HG03558 (cell line): ENCODE measurements at regions not wholly inside any gene's neighbourhood (a gene's known extent, or its start where the extent isn't known, plus 50 kb on each side); places are given as distances from the start of the nearest gene placed in this dataset.
"Not testable (repeated sequence)": the region's sequence is repeated elsewhere in the genome, so short reads cannot be mapped to it uniquely, and the experiment has no call there.

Experiments used
- ATAC-seq: cut with Tn5 transposase; IDR thresholded peaks from one replicate; pipeline ENCODE4 v1.9.1; 2021; ENCODE audit warnings: moderate number of reproducible peaks; ENCODE audit not compliant: unreplicated experiment; ENCODE audit errors: extremely low read depth

DNA sequence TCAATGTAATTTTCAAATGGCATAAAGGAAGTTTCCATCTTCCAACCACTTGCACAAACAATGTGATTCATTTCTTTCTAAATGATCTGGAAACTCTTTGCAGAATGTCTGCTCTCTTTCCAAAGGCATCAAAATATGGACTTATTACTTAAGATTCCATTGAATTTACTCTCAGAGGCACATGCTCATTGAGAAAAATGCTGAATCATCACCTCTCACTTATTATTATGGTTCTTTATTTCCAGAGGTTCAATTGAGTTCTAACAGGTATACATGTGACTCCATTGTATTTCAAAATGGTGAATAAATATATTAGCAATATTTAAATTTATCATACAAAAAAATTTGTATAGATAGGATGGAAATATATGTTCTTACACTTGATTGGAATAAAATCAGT, 1140.6 kb downstream of the EFNA5 start:
- ATAC-seq, result no peak

DNA sequence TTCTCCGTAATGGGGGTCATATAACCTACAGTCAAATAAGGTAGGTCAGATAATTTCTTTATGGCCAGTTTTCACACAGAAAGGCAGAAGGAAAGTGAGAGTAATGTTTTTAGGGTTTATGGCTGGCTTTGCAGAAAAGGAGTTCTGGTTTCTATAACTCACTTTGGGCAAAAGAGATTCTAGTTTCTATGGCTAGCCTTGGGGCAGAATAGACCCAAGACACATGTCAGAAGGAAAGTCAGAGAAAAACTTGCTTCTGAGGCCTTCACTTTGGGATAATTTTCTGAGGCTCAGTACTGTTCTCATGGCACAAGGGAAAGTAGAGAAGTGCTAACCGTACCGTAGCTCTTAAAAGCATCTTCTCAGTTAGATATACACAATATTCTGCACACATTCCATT, 1145.3 kb downstream of the EFNA5 start:
- no peak for ATAC-seq

DNA sequence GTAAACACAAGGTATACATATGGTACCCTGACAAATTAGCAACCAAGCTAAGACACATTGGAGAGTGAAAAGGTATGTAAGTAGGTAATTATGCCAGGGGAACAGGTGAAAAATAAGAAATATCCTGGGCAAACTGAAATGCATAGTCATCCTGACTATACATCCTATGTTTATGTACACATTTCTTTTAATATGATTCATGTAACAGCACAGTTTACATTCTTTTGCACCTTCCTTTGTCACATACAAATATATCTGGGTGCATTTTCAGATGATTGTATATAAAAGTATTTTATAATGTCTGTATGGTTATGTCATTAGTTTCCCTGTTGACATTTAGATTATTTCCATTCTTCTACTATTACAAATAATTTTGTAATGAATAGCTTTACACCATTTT, 1146.9 kb downstream of the EFNA5 start:
- ATAC-seq, result no peak

DNA sequence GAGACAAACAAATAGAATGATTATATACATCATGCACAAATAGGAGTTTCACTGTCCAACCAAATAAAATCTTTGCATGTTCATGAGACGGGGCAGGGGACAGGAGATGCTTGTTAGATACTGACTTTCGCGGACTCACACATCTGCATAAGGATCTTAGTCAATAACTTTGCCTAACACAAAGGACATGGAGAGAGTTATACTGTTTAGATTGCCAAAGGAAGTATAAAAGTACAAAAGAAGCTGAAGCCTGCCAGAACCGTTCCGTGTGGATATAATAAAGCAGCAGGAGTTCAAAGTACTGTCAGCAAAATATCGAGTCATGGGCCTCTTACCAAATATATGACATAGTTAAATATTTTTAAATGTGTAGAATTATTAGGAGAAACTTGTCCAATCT, 1148.4 kb downstream of the EFNA5 start:
- ATAC-seq, result no peak

DNA sequence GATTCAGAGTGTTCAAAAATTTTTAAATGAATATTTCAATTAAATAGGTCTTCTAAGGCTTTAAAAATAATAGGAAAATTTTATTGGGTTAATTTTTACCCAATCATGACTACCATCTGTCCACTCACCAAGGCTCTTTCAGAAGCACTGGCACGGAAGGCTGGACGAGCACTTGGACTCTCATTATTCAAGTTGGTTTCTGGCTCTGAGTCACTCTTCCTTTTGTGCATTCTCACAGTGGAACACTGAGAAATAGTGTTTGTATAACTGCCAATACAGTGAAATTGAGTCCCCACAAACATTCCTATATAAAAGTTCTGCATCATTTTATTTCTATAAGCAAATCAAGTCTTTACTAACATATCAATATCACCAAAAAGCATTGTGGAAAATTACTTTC, 1149.0 kb downstream of the EFNA5 start:
- no peak for ATAC-seq

DNA sequence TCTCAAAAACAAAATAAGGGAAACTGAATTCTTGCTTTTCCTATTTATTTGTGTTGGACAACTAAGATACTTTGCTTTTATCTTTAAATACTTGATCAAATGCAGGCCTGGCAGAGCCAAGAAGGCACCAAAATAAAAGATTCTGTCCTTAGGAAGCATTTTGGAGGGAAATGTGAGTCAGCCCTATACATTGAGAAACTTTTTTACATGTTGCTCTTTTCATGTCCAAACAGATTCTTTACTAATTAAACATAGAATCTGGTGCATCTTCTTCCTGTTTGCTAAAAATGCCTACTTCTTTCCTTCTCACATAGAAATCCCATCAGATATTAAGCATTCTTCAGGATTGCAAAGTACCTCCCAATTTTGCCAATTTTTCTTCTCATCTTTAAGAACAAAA, 1160.4 kb downstream of the EFNA5 start:
- no peak for ATAC-seq

DNA sequence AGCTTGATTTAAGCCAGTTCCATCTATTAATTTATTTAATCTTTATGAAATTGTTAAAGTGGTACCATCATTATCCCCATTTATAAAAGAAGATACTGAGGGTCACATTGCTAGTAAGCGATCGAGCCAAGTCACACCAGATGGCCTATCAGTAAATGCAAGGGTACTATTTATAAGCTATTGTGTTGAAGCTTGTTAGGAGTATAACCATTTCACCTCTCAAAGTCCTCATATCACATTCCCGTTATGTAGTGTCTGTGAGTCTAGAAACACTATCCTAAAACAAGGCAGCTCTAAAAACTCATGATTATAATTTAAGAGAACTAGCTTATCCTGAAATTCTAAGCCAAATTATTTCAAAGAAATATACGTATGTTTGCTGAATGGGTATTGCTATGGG, 1161.8 kb downstream of the EFNA5 start:
- no peak for ATAC-seq

DNA sequence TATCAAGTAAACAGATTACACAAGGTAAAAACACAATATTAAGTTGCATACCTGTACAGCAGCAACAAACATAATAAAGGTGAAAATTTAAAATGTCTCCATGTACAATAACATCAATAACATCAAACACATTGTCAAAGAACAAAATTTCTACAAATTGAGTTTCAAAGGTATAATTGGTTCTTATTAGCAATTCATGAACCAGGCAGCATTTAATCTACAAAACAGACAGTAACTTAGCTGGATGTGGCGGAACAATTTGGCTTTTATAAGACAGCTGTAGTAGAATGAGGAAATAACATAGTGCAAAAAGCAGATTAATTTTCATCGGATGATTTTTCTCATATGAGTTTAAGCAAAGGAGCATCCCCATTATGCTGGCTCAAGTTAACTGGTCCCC, 1176.8 kb downstream of the EFNA5 start:
- ATAC-seq, result no peak

DNA sequence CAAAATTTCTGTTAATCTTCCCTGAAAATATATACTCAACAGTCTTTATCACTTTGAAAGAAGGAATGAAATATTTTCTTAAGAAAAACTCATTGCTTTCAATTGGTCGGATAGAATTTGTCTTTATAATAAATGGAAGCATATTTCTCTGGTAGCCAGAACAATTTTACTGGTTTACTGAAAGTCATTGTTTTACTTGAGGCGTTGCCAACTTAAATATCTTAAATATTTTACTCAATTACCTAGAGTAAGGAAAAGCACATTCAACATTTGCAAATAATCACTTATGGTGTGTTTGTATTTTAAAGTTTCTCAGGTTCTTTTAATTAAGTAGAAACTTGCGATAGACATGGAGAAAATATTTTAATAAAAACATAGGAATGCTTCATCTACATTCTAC, 1181.7 kb downstream of the EFNA5 start:
- ATAC-seq, result no peak

DNA sequence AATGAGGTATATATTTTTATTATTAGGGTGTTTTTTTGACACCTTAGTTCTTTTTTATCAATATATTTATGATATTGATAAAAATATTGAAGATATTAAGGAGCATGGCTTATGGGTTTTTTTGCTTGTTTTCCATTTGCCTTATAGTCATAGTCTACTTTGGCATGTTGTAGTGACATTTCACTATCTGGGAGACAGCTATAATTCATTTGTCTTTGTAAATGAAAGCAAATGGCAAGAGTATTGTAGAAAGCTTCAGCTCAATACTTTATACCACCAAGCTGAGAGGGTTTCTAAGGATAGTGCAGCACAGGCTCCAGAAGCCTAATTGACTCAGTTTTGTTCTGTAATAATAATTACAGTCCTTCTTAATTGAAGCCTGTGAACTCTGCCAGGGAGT, 1182.3 kb downstream of the EFNA5 start:
- no peak for ATAC-seq

DNA sequence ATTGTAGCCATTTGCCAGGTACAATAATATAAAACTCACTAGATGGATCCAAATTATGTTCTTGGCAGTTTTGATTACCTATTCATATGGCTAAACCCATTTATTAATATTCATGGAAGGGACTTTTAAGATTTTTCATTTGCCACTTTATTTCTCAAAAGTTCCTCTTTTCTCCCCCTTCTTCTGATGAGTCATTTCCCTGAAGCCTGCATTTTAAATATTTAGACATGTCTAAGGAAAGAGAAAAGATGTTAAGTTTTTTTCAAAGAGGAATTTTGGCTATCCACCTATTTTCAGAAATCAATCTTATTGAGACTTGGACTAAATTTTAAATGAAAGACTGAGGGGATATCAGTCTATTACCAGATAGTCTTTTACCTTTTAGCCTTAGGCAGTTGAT, 1189.4 kb downstream of the EFNA5 start:
- no peak for ATAC-seq

DNA sequence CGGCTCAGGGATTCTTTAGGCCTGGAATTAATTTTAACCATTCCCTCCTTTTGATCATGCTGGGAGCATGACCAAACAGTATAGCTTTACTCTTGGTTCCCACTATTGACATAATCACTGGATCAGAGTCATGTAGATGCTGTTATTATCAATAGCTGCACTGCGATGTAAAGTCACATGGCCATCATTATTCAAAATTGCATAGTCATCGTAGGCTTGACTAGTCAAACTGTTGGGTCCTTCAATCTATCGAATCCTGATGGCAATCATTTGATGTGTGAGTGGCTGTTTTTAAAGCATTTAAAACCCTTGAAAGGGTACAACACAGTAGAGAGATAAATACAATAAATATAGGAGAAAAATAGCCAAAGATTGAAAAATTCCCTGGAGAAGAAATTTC, 1194.1 kb downstream of the EFNA5 start:
- ATAC-seq, result no peak

DNA sequence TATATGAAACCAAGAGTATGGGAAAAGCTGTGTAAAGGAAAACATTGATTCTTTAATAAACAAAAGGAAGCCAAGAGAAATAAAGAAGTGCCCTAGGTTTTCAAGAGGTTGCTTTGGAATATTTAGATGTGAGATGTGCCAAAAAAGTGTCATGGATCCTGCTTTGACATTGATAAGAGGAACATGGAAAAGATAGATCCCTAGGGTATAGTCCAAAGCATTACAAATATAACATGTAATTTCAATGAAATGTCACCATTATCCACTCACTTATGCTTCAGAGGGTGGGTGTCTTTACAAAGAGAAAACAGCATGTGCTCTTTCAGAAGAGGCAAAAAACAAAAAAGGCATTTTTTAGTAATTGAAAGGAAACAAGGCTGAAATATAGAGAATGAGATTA, 1196.7 kb downstream of the EFNA5 start:
- ATAC-seq, result no peak

DNA sequence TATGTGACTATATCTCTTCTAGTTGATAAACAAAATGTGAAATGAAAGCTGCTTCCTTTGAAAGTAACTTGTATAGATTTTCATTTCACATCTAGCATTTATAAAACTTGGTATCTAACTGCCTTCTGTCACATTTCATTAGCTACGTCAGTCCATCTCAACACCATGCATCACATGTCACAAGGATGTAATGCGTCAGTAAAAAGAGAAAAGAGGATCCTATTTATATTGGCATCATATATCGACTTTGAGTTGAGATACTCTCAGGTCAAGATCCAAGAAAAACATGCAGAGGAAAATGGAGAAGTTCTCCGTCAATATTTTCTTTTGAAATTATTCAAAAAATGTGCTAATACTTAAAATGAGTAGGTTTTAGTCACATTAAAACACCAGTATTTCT, 1211.2 kb downstream of the EFNA5 start:
- no peak for ATAC-seq

DNA sequence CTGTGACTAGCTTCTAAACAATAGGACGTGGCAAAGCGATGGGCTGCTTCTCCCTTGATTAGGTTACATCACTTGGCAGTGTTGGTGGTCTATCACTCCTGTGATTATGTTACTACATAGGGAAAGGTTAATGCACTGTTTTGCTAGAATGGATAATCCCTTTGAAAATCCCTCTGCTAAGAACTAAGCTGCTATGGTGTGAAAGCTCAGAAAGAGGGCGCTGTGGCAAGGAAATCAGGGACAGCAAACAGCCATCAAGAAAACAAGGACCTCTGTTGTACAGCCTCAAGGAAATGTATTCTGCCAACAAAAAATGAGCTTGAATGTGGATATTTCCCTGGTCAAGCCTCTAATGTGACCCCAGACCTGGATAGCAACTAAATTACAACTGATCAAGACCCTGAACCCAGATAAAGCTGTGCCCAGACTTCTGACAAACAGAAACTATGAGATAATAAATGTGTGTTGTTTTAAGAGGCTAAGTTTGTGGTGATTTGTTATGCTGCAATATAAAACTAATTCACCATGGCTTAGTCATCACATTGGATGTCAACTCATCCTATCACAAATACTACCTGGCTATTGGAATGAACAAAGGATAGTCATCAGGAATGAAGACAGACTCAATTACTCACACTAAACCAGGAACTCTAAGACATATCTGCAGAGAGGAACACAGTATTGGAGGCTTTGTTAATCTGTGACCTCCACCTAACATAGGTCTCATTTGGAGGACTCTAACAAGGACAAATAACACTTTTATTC, 1215.9 kb downstream of the EFNA5 start:
- no peak for ATAC-seq

DNA sequence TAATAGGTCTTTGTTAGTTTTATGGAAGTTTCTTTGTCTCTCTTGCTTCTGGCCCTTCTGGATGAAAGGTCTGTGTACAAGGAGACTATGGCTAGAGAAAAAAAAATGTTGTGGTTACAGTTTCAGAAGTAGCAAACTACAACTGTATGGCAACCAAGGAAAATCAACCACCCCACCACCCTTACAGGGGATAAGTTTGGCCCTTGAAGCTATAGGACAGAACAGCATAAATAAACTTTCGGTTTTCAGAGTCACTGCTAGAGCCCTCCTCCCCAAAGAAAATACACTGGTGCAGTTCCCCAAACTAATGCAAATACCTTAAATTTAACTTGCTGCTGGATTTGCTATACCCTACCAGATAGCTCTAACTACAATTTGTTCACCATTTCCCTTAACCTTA, 1216.7 kb downstream of the EFNA5 start:
- no peak for ATAC-seq

DNA sequence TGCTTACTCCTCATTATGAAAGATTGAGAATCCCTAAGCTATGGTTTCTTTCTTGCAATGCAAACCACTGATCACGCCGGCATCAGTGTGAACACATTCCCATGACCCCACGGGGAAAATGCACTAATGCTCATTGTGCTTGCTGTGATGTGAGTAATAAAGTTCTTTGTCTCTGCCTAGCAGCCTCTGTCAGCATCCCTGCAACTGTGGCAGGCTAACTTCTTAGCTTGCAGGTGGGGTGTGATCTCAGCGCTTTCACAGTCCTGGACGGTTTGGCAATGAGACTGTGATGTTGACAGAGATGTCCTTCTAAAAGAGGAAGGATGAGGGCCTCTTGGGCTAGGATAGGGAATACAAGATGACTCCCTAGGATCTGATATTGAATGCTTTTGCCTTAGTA, 1218.7 kb downstream of the EFNA5 start:
- no peak for ATAC-seq

DNA sequence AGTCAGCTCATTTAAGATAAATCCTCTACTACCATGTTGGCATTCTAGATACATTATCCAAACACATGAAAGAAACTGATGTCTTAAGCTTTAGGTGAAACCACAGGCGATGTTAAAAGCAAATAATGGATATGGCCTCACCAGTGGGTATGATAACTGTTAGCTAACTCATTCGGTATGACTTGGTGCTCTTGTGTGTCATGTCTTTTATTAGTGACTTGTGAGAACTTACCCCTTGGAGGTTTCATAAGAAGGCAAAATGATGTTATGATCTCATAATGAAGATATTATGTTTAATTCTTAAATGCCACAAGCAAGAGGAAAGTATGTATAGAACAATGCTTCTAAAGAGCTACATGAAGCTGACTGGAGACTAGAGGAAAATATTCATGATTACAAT, 1227.0 kb downstream of the EFNA5 start:
- no peak for ATAC-seq

DNA sequence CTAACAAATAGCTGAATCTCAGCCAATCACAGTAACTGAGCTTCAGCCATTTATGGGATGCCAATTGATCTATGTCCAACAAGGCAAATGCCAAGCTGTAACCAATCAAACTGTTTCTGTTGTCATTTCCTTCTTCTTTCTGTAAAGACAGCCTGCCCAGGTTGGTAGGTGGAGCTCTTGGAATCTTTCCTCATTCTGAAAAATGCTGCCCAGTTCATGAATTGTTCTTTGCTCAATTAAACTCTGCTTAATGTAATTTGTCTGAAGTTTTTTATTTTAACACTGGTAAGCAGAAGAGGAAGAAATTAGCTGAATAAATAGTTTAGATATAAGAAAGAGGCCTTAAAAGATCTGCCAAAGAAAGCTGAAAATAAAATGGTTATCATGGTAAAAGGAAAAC, 1235.6 kb downstream of the EFNA5 start:
- ATAC-seq, result no peak

DNA sequence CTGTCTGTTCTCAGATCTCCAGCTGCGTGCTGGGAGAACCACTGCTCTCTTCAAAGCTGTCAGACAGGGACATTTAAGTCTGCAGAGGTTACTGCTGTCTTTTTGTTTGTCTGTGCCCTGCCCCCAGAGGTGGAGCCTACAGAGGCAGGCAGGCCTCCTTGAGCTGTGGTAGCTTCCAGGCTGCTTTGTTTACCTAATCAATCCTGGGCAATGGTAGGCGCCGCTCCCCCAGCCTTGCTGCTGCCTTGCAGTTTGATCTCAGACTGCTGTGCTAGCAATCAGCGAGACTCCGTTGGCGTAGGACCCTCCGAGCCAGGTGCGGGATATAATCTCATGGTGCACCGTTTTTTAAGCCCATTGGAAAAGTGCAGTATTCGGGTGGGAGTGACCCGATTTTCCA, 1240.0 kb downstream of the EFNA5 start:
- ATAC-seq, result not testable (repeated sequence)

DNA sequence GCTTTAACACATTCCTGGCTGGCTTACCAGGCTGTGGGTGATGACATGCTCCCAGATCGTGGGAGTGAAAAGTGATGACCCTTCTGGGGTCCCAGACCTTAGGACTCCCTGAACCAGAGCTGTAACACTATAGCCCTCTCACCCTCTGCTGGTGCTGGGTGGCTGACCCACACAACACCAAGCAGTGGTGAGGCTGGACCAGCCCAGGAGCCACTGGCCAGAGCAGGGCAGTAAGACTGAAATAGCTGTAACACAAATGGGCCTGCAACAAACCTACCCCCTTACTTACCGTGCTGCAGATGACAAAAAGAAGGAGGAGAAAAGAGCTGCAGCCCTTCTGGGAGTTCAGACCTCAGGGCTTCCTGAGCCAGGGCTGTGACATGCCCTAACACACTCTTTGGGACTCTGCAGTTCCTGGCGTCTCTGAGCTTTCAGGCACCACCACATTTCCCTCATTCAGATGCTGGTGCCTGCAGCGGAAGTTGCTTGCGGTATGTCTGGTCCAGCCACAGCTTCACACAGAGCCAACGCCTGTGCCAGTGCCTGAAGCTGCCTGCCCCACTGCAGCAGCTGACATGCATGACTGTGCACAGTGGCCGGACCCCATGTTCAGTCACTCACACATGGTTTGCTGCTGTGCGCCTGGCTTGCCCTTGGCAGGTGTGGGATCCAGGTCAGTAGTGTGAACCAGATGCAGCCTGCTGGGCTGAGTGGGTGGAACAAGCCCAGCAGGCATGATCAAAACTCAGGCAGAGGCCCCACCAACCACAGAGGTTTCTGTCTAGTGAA, 1247.4 kb downstream of the EFNA5 start:
- no peak for ATAC-seq

DNA sequence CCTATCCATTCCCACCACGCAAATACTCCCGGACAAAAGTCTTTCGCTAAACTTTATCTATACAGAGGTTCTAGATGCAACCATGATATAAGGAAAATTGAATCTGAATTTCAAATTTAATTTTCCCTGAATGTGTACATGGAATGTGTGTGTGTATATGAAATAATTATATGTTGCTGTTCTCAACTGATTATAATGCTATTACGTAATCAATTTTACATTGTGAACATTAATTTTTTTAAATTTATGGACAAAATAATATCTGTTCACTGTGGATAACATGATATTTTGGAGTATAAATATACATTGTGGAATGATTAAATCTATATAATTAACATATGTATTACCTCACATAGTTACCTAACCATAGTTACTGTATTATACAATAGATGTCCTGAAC, 1250.6 kb downstream of the EFNA5 start:
- no peak for ATAC-seq
